Peyer's patch (tissue), 4 donors: ENCODE measurements at regions not wholly inside any gene's neighbourhood (a gene's known extent, or its start where the extent isn't known, plus 50 kb on each side); places are given as distances from the start of the nearest gene placed in this dataset.

Experiments used
- DNase-seq, 3 donors: peaks; one replicate each; pipeline ENCODE4 v3.0.0-alpha.2; 2017 to 2019
- H3K27ac ChIP-seq, 4 donors: fragments of 200-600 bp; sonication (generic); one replicate each; pipeline ENCODE4 v1.5.1; 2016 to 2019
- H3K27me3 ChIP-seq, 2 donors: fragments of 200-600 bp; sonication (generic); one replicate each; pipeline ENCODE4 v1.5.1; 2019
- H3K36me3 ChIP-seq, 3 donors: fragments of 200-600 bp; sonication (generic); one replicate each; pipeline ENCODE4 v1.5.1; 2016 to 2019
- H3K4me1 ChIP-seq, 4 donors: fragments of 200-600 bp; sonication (generic); one replicate each; pipeline ENCODE4 v1.5.1; 2016 to 2019
- H3K4me3 ChIP-seq, 4 donors: fragments of 200-600 bp; sonication (generic); 1 replicate in 3 of 4; 2 replicates in 1 of 4; pipeline ENCODE4 v1.5.1; 2016 to 2019; ENCODE audit warnings: mild to moderate bottlenecking in 1 of 4
- H3K9me3 ChIP-seq, 4 donors: fragments of 200-600 bp; sonication (generic); one replicate each; pipeline ENCODE4 v1.5.1; 2016 to 2019; ENCODE audit warnings: mild to moderate bottlenecking in 1 of 4
- POLR2A ChIP-seq, 2 donors: fragments of 450-650 bp; IDR thresholded peaks; one replicate each; pipeline ENCODE4 v1.5.1; 2017; ENCODE audit warnings: antibody characterized with exemption in 2 of 2, mild to moderate bottlenecking in 2 of 2, moderate library complexity in 2 of 2
- TF ChIP-seq, protein P1 (sequence below), 6 experiments: fragments of 450-650 bp in 4 of 6; fragments of 200-600 bp in 2 of 6; sonication (generic) in 1 of 6; IDR thresholded peaks; one replicate each; pipeline ENCODE4 v1.5.1; 2017 to 2019; ENCODE audit warnings: antibody characterized with exemption in 6 of 6, mild to moderate bottlenecking in 3 of 6, moderate library complexity in 1 of 6

DNA sequence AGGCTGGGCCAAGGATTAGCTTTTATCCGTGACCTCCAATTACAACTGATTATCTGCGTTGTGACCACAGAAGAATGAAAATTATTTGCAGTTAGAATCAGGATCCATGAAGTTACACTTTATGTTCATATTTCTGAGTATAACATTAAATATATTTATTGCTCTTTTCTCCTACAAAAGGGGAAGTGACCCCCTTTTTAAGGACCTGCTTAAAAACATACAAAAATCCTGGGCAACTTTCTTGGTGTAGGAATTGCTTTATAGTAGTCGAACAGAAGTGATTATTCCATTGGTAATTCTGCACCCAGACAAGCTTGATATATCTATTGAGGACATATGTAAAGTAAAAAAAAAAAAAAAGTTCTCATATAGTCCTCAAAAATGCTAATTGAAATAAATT is 208.7 kb downstream of the MRPL39 start:
- H3K27ac ChIP-seq = no peak overlapping the region
- TF ChIP-seq POLR2A (IDR thresholded peaks at IDR 0.05) = no peak
- TF ChIP-seq, protein P1, sequence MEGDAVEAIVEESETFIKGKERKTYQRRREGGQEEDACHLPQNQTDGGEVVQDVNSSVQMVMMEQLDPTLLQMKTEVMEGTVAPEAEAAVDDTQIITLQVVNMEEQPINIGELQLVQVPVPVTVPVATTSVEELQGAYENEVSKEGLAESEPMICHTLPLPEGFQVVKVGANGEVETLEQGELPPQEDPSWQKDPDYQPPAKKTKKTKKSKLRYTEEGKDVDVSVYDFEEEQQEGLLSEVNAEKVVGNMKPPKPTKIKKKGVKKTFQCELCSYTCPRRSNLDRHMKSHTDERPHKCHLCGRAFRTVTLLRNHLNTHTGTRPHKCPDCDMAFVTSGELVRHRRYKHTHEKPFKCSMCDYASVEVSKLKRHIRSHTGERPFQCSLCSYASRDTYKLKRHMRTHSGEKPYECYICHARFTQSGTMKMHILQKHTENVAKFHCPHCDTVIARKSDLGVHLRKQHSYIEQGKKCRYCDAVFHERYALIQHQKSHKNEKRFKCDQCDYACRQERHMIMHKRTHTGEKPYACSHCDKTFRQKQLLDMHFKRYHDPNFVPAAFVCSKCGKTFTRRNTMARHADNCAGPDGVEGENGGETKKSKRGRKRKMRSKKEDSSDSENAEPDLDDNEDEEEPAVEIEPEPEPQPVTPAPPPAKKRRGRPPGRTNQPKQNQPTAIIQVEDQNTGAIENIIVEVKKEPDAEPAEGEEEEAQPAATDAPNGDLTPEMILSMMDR (IDR thresholded peaks at IDR 0.05) = no peak

GRCh38 chr21:25396135-25396711 is 211.1 kb downstream of the MRPL39 start:
- Histone ChIP-seq H3K27ac (no peak overlapping the region), H3K4me3 (no peak overlapping the region), H3K36me3 (no peaks in the 10 kb centered on the region), H3K9me3 (no peaks in the 10 kb centered on the region), H3K4me1 (no peaks in the 10 kb centered on the region), H3K27me3 (no peaks in the 10 kb centered on the region)
- TF ChIP-seq POLR2A (IDR thresholded peaks at IDR 0.05) = no peak
- TF ChIP-seq, protein P1 (IDR thresholded peaks at IDR 0.05) = no peak
- DNase-seq = no peak

More for the DNA sequence above, 208.7 kb downstream of the MRPL39 start:
- Histone ChIP-seq H3K9me3 (no peaks in the 10 kb centered on the region), H3K4me1 (no peaks in the 10 kb centered on the region), H3K27me3 (no peaks in the 10 kb centered on the region), H3K4me3 (no peak overlapping the region), H3K36me3 (no peaks in the 10 kb centered on the region)
- DNase-seq = no peak

DNA sequence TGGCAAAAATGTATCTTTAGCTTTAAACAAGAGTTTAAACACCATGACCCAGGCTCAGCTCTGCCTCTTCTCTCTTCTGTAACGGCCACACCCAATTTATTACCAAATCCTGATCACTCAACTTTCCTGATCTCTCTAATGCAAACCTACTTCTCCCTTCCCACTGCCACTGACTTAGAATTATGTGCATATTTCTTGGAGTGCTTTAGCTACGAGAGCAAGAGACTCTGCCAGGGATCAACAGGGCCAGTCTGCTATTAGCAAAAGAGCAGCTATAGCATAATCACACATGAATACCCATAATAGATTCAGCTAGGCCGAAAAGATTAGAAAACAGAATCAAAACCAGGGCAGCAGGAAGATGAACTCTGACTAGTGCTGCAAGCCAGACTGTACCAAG is 215.5 kb downstream of the MRPL39 start:
- no peaks in the 10 kb centered on the region for H3K9me3 ChIP-seq
- H3K4me1 ChIP-seq = no peaks in the 10 kb centered on the region
- no peak for TF ChIP-seq POLR2A (IDR thresholded peaks at IDR 0.05)
- TF ChIP-seq, protein P1 (IDR thresholded peaks at IDR 0.05) = no peak
- H3K36me3 ChIP-seq = no peaks in the 10 kb centered on the region
- no peak overlapping the region for H3K27ac ChIP-seq
- no peak for DNase-seq
- H3K27me3 ChIP-seq = no peaks in the 10 kb centered on the region
- no peak overlapping the region for H3K4me3 ChIP-seq

- DNase-seq = no peak
- H3K27ac ChIP-seq = no peak overlapping the region
- no peaks in the 10 kb centered on the region for H3K9me3 ChIP-seq
- no peaks in the 10 kb centered on the region for H3K4me1 ChIP-seq
- no peak for TF ChIP-seq POLR2A (IDR thresholded peaks at IDR 0.05)
- TF ChIP-seq, protein P1 (IDR thresholded peaks at IDR 0.05) = no peak
- H3K27me3 ChIP-seq = no peaks in the 10 kb centered on the region
- no peaks in the 10 kb centered on the region for H3K36me3 ChIP-seq
- no peak overlapping the region for H3K4me3 ChIP-seq
Measured at GRCh38 chr21:25390701-25391100, 216.6 kb downstream of the MRPL39 start.

GRCh38 chr21:25387665-25388064 is 219.6 kb downstream of the MRPL39 start:
- Histone ChIP-seq H3K36me3 (no peaks in the 10 kb centered on the region), H3K27ac (no peak overlapping the region), H3K27me3 (no peaks in the 10 kb centered on the region), H3K9me3 (no peaks in the 10 kb centered on the region), H3K4me3 (no peak overlapping the region), H3K4me1 (no peaks in the 10 kb centered on the region)
- TF ChIP-seq POLR2A (IDR thresholded peaks at IDR 0.05) = no peak
- TF ChIP-seq, protein P1 (IDR thresholded peaks at IDR 0.05) = no peak
- no peak for DNase-seq
